SK-N-SH treated with all-trans-retinoic acid at 6 μM for 48 hours (cell line): ENCODE measurements at regions not wholly inside any gene's neighbourhood (a gene's known extent, or its start where the extent isn't known, plus 50 kb on each side); places are given as distances from the start of the nearest gene placed in this dataset.

Experiments used
- ARNTL ChIP-seq: fragments of 450-650 bp; formaldehyde crosslinking; IDR thresholded peaks from 2 replicates; pipeline ENCODE4 v1.5.0; 2020; ENCODE audit warnings: low read depth, mild to moderate bottlenecking, moderate library complexity, borderline replicate concordance
- CREB5 ChIP-seq: fragments of 250-450 bp; sonication (Bioruptor Pico); IDR thresholded peaks from 2 replicates; pipeline ENCODE4 v1.5.1; 2020; ENCODE audit warnings: low read depth, mild to moderate bottlenecking, moderate library complexity
- CSDC2 ChIP-seq: fragments of 250-450 bp; sonication (Bioruptor Pico); IDR thresholded peaks from 2 replicates; pipeline ENCODE4 v1.5.0; 2020; ENCODE audit warnings: mild to moderate bottlenecking, moderate library complexity
- CSRNP3 ChIP-seq: fragments of 250-450 bp; sonication (Bioruptor Pico); IDR thresholded peaks from 2 replicates; pipeline ENCODE4 v1.5.1; 2021; ENCODE audit warnings: mild to moderate bottlenecking, moderate library complexity
- PATZ1 ChIP-seq: fragments of 250-450 bp; sonication (Bioruptor Pico); IDR thresholded peaks from 2 replicates; pipeline ENCODE4 v1.8.0; 2020; ENCODE audit warnings: mild to moderate bottlenecking, moderate library complexity, borderline replicate concordance
- PPARA ChIP-seq: fragments of 250-450 bp; sonication (Bioruptor Pico); IDR thresholded peaks from 2 replicates; pipeline ENCODE4 v1.5.0; 2020; ENCODE audit warnings: mild to moderate bottlenecking, borderline replicate concordance
- TSHZ2 ChIP-seq: fragments of 250-450 bp; sonication (Bioruptor Pico); IDR thresholded peaks from 2 replicates; pipeline ENCODE4 v1.5.0; 2020; ENCODE audit warnings: mild to moderate bottlenecking, moderate library complexity
- ZC3H10 ChIP-seq: fragments of 250-450 bp; sonication (Bioruptor Pico); IDR thresholded peaks from 2 replicates; pipeline ENCODE4 v1.5.1; 2021; ENCODE audit warnings: mild to moderate bottlenecking, moderate library complexity
- ZFP3 ChIP-seq: fragments of 250-450 bp; sonication (Bioruptor Pico); IDR thresholded peaks from 2 replicates; pipeline ENCODE4 v1.5.0; 2020; ENCODE audit warnings: mild to moderate bottlenecking, moderate library complexity
- ZFP30 ChIP-seq: fragments of 450-650 bp; formaldehyde crosslinking; IDR thresholded peaks from 2 replicates; pipeline ENCODE4 v1.5.0; 2022; ENCODE audit warnings: mild to moderate bottlenecking, moderate library complexity

DNA sequence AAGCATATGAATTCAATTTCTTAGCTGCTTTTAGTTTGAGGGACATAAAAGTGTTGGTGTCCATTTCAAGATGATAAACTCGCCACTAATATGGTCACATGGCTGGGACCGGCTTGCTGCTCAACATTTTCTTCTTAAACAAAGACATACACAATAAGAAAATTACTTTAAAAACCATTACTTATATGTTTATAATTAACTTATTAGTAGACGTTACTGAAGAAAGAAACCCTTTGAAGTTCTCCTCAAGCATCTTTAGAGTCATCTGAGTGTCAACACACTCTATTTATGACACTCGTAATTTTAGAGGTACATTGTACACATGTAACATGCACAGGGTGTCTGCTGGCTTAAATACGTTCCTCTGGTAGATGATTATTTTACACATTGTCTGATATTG is 74.7 kb downstream of the BMP4 start:
- TF ChIP-seq CSRNP3 (CRISPR knock-in tag) (no peak), ZFP30 (CRISPR knock-in tag) (no peak), PATZ1 (CRISPR knock-in tag) (no peak), ARNTL (CRISPR knock-in tag) (no peak), ZC3H10 (CRISPR knock-in tag) (no peak), CREB5 (no peak), CSDC2 (CRISPR knock-in tag) (no peak), PPARA (no peak), TSHZ2 (CRISPR knock-in tag) (no peak), ZFP3 (CRISPR knock-in tag) (no peak)
